Heart left ventricle (tissue), 13 donors: ENCODE measurements at regions not wholly inside any gene's neighbourhood (a gene's known extent, or its start where the extent isn't known, plus 50 kb on each side); places are given as distances from the start of the nearest gene placed in this dataset.

Experiments
- POLR2A ChIP-seq, 2 donors: fragments of 450-650 bp; IDR thresholded peaks; one replicate each; pipeline ENCODE4 v1.6.1; 2017; ENCODE audit warnings: antibody characterized with exemption in 2 of 2, mild to moderate bottlenecking in 2 of 2, moderate library complexity in 2 of 2
- TF ChIP-seq, protein P1 (sequence below), 12 donors: fragments of 200-600 bp; sonication (generic) in 4 of 12; IDR thresholded peaks; one replicate each; pipeline versions ENCODE4 v1.5.0 to v1.8.0; 2018 to 2022; ENCODE audit warnings: antibody characterized with exemption in 12 of 12, mild to moderate bottlenecking in 5 of 12
- donor health status: ischemic (EF 13 %, LVEDD 7.1; RV severe dilation, severe dysfunction).
- donor health status: DM: no; HTN: yes; CAD: no.
- donor health status: DM: no; HTN: no; CAD: no.
- donor health status: ischemic (EF 25% LVEDD 6.9; RV normal size, moderate dysfunction).
- donor health status: ischemic (EF 25% LVEDD 5.7; RV mildly dilated, moderate dysfunction).
- donor health status: ischemic (EF 35%, LVEDD 5.7; RV mildly dilated, moderate dysfunction).
- donor health status: nonischemic (EF 11% LVEDD 7.7; RV severe dilation, severe dysfunction).
- donor health status: DM: yes; HTN: yes; CAD: no.
- donor health status: PGD.
- donor health status: ischemic (EF 29% LVEDD 5.4; RV normal size, mild dysfunction).
- donor health status: nonischemic (EF 23%, LVEDD 6.1; RV moderate dilation, normal function).

DNA sequence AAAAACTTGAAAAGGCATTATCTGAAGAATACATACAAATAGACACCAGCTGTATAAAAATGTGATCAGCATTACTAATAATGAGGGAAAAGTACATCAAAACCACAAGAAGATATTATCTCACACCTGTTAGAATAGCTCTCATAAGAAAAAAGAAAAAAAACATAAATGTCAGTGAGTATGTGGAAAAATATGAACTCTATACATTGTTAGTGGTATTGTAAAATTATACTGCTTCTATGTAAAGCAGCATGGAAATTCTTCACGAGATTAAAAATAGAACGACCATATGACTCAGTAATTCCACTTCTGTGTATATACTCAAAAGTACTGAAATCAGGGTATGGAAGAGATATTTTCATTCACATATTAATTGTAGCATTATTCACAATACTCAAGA, 1146.4 kb downstream of the SLITRK5 start:
- TF ChIP-seq, protein P1, sequence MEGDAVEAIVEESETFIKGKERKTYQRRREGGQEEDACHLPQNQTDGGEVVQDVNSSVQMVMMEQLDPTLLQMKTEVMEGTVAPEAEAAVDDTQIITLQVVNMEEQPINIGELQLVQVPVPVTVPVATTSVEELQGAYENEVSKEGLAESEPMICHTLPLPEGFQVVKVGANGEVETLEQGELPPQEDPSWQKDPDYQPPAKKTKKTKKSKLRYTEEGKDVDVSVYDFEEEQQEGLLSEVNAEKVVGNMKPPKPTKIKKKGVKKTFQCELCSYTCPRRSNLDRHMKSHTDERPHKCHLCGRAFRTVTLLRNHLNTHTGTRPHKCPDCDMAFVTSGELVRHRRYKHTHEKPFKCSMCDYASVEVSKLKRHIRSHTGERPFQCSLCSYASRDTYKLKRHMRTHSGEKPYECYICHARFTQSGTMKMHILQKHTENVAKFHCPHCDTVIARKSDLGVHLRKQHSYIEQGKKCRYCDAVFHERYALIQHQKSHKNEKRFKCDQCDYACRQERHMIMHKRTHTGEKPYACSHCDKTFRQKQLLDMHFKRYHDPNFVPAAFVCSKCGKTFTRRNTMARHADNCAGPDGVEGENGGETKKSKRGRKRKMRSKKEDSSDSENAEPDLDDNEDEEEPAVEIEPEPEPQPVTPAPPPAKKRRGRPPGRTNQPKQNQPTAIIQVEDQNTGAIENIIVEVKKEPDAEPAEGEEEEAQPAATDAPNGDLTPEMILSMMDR (IDR thresholded peaks at IDR 0.05), result no peak
- no peak for TF ChIP-seq POLR2A (IDR thresholded peaks at IDR 0.05)
